Mucosa of rectum (tissue), 2 donors: ENCODE measurements at regions not wholly inside any gene's neighbourhood (a gene's known extent, or its start where the extent isn't known, plus 50 kb on each side); places are given as distances from the start of the nearest gene placed in this dataset.
"Not testable (repeated sequence)": the region's sequence is repeated elsewhere in the genome, so short reads cannot be mapped to it uniquely, and the experiment has no call there.

Experiments
- H3K27ac ChIP-seq, 2 donors: one replicate each; pipeline ENCODE4 v1.7.0; 2013; ENCODE audit warnings: inconsistent platforms in 2 of 2, low read depth in 2 of 2, low read length in 2 of 2
- H3K27me3 ChIP-seq, 2 donors: one replicate each; pipeline ENCODE4 v1.7.0; 2013; ENCODE audit warnings: low read length in 2 of 2; ENCODE audit not compliant: control insufficient read depth in 2 of 2, insufficient read depth in 2 of 2
- H3K36me3 ChIP-seq, 2 donors: one replicate each; pipeline ENCODE4 v1.7.0; 2013; ENCODE audit warnings: low read length in 2 of 2; ENCODE audit not compliant: control insufficient read depth in 2 of 2, insufficient read depth in 2 of 2
- H3K4me1 ChIP-seq, 2 donors: one replicate each; pipeline ENCODE4 v1.7.0; 2013; ENCODE audit warnings: low read length in 2 of 2, mild to moderate bottlenecking in 1 of 2; ENCODE audit not compliant: control insufficient read depth in 2 of 2, insufficient read depth in 2 of 2
- H3K4me3 ChIP-seq, 2 donors: one replicate each; pipeline ENCODE4 v1.7.0; 2013; ENCODE audit warnings: low read length in 2 of 2
- H3K9ac ChIP-seq, 2 donors: one replicate each; pipeline ENCODE4 v1.7.0; 2013; ENCODE audit warnings: low read length in 2 of 2, low read depth in 1 of 2, mild to moderate bottlenecking in 1 of 2
- H3K9me3 ChIP-seq, 2 donors: one replicate each; pipeline ENCODE4 v1.7.0; 2013; ENCODE audit warnings: low read length in 2 of 2; ENCODE audit not compliant: control insufficient read depth in 2 of 2
- donor health status: healthy.
- donor health status: Normal muscosa, but diverticular disease.

GRCh38 chr3:69688400-69688799, 50.9 kb upstream of the MITF start:
- Histone ChIP-seq H3K4me3 (no peak overlapping the region), H3K9me3 (no peaks in the 10 kb centered on the region), H3K27ac (no peak overlapping the region), H3K4me1 (no peaks in the 10 kb centered on the region), H3K27me3 (no peaks in the 10 kb centered on the region), H3K9ac (no peak overlapping the region), H3K36me3 (no peaks in the 10 kb centered on the region)

GRCh38 chr3:69687641-69688040, 51.6 kb upstream of the MITF start:
- Histone ChIP-seq H3K9me3 (no peaks in the 10 kb centered on the region), H3K4me1 (no peaks in the 10 kb centered on the region), H3K36me3 (no peaks in the 10 kb centered on the region), H3K9ac (no peak overlapping the region), H3K27ac (no peak overlapping the region), H3K27me3 (no peaks in the 10 kb centered on the region), H3K4me3 (no peak overlapping the region)

DNA sequence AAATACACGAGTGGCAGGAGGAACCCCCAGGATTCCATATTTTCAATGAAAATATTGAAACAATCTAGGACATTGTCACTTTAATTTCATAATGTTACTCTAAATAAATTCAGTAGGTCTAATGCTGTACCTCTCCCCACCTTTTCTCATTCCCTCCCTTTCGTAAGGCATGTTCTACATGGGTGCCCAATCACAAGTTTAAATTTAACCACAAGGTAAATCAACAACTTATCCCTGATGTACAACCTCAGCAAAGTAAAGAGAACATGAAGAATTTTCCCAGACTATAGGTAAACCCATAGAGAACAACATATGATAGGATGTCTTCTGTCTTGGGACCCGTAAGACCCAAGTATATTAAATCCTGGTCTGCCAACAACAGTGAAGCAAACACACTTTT, 53.2 kb upstream of the MITF start:
- Histone ChIP-seq H3K27me3 (no peaks in the 10 kb centered on the region), H3K27ac (no peak overlapping the region), H3K9me3 (no peaks in the 10 kb centered on the region), H3K4me1 (no peaks in the 10 kb centered on the region), H3K36me3 (no peaks in the 10 kb centered on the region), H3K9ac (no peak overlapping the region), H3K4me3 (no peak overlapping the region)

DNA sequence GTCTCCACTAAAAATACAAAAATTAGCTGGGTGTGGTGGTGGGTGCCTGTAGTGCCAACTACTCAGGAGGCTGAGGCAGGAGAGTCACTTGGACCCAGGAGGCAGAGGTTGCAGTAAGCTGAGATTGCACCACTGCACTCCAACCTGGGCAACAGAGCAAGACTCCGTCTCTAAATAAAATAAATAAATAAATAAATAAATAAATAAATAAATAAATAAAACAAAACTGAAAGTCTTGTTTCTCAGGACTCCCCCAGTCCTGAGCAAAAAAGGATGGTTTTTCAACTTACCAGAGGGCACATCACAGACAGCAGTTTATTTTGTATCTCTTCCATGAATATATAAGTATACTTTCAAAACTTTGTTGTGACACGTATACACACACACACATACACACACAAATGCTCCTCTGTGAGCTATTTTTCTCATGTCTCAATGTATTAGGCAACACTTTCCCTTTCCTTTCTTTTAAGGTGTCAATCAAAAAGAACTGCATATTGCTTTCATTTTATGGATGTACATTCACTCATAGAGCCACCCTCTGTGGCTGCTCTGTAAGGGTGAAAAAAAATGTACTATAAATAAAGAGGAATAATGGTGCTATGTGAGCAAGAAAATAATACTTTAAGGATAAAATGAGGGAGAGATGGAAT, 54.8 kb upstream of the MITF start:
- Histone ChIP-seq H3K9ac (no peak overlapping the region), H3K9me3 (no peaks in the 10 kb centered on the region), H3K27ac (no peak overlapping the region), H3K4me1 (no peaks in the 10 kb centered on the region), H3K36me3 (no peaks in the 10 kb centered on the region), H3K4me3 (no peak overlapping the region), H3K27me3 (no peaks in the 10 kb centered on the region)

GRCh38 chr3:69683082-69683806, 56.0 kb upstream of the MITF start:
- H3K4me1 ChIP-seq: no peaks in the 10 kb centered on the region
- no peaks in the 10 kb centered on the region for H3K9me3 ChIP-seq
- H3K9ac ChIP-seq: no peak overlapping the region
- H3K4me3 ChIP-seq: no peak overlapping the region
- H3K27ac ChIP-seq: no peak overlapping the region
- no peaks in the 10 kb centered on the region for H3K27me3 ChIP-seq
- no peaks in the 10 kb centered on the region for H3K36me3 ChIP-seq

GRCh38 chr3:69677456-69677855, 61.8 kb upstream of the MITF start:
- not testable (repeated sequence) for H3K36me3 ChIP-seq, H3K27ac ChIP-seq, H3K27me3 ChIP-seq, H3K4me3 ChIP-seq, H3K9me3 ChIP-seq, H3K4me1 ChIP-seq, H3K9ac ChIP-seq

DNA sequence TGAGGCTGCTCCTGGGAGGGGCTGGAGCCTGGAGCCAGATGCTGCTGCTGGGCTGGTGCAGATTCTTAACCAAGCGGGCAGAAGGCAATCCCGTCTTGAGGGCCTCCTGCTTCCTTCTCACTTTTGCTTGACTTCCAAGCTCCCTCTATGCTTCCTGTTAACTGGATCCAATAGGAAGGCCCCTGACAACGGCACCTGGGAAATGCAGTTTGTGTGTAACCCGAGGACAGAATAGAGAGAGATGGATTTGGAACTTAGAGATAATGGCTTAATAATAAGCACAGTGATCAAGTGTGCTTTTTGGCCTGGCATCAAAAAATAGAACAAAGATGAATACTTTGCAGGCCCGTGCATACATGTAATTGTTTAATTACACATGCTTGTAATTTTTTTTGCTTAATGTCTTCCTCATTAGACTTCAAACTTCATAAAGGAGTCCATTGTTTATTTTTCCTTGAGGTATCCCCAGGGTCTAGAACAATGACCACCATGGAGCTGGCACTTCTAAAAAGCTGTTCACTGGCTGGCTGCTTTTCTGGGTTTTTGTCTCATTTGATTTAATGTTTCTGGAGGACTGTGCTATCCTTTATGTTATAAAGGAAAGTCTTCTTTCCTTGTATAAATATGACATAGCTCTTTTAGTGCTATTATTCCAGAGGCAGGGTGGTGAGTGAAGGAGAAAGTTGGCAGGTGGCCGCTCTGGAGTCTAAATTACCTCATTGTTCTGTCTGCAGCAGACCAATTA, 63.3 kb upstream of the MITF start:
- H3K27me3 ChIP-seq: no peaks in the 10 kb centered on the region
- no peak overlapping the region for H3K4me3 ChIP-seq
- no peak overlapping the region for H3K27ac ChIP-seq

DNA sequence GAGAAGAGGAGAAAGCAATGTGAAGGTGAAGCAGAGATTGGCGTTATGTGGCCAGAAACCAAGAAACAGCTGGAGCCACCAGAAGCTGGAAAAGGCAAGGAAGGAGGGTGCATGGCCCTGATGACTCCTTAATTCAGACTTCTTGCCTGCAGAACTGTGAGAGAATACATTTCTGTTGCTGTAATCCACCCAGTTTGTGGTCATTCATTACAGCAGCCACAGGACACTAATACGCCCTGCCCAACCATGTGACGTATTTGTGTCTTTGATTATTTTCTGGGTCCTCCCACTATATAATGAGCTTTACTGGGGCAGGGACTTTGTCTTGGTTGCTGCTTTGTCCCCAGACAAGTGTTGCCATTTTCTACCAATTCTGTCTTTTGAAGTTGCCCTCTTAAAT, 64.5 kb upstream of the MITF start:
- Histone ChIP-seq H3K9ac (no peak overlapping the region), H3K27ac (no peak overlapping the region), H3K4me1 (no peaks in the 10 kb centered on the region), H3K4me3 (no peak overlapping the region), H3K27me3 (no peaks in the 10 kb centered on the region), H3K36me3 (no peaks in the 10 kb centered on the region), H3K9me3 (no peaks in the 10 kb centered on the region)

More for the DNA sequence above, 63.3 kb upstream of the MITF start:
- Histone ChIP-seq H3K9me3 (no peaks in the 10 kb centered on the region), H3K4me1 (no peaks in the 10 kb centered on the region), H3K36me3 (no peaks in the 10 kb centered on the region), H3K9ac (no peak overlapping the region)

GRCh38 chr3:69671082-69671952, 67.9 kb upstream of the MITF start:
- no peak overlapping the region for H3K4me3 ChIP-seq
- no peaks in the 10 kb centered on the region for H3K4me1 ChIP-seq
- H3K27ac ChIP-seq: no peak overlapping the region
- no peaks in the 10 kb centered on the region for H3K9me3 ChIP-seq
- H3K36me3 ChIP-seq: no peaks in the 10 kb centered on the region
- no peaks in the 10 kb centered on the region for H3K27me3 ChIP-seq
- no peak overlapping the region for H3K9ac ChIP-seq
